K562 (cell line): ENCODE measurements at regions not wholly inside any gene's neighbourhood (a gene's known extent, or its start where the extent isn't known, plus 50 kb on each side); places are given as distances from the start of the nearest gene placed in this dataset.
"Not testable (repeated sequence)": the region's sequence is repeated elsewhere in the genome, so short reads cannot be mapped to it uniquely, and the experiment has no call there.

Experiments
- ATAC-seq: fragments of 200-7000 bp; cut with Tn5 transposase; 3 replicates; pipeline ENCODE4 v1.9.1; 2020; ENCODE audit warnings: moderate library complexity
- BruUV-seq: library from RNA; stranded (reverse); fragments of 400-500 nt; replicated peaks from 2 replicates; lab custom pipeline; 2021; lab: Mats Ljungman, UMichigan
- CTCF ChIA-PET: fragments of 300-600 bp; formaldehyde crosslinking; extraction: SDS; loops from one replicate; lab custom pipeline; 2021; ENCODE audit warnings: low intra/inter-chr PET ratio; lab: Yijun Ruan, JAX
- POLR2A ChIA-PET: fragments of 300-600, 350-650 bp; sonication (Branson Sonifier 250); formaldehyde crosslinking; extraction: SDS; loops from one replicate; lab custom pipeline; 2021; ENCODE audit warnings: antibody characterized with exemption, inconsistent platforms; lab: Yijun Ruan, JAX
- DNase-seq, 4 experiments: peaks; one replicate each; pipeline versions ENCODE4 v3.0.0 to v3.0.0-alpha.2; 2011 to 2018; ENCODE audit warnings: low spot score in 3 of 4, mixed read lengths in 3 of 4; ENCODE audit errors: extremely low read depth in 1 of 4
- FAIRE-seq: peaks from 2 replicates; lab custom pipeline; 2011; peaks lifted over from hg19 to GRCh38; lab: Jason Lieb, UNC
- H2AFZ ChIP-seq: 2 replicates; pipeline ENCODE4 v1.6.0; 2011; ENCODE audit warnings: low read depth, low read length, control low read depth, inconsistent platforms
- H3K27ac ChIP-seq: fragments of 200-600 bp; 3 replicates; pipeline ENCODE4 v1.8.0; 2011; ENCODE audit warnings: low read depth, mild to moderate bottlenecking, control low read depth, inconsistent platforms, low read length, moderate library complexity, mixed read lengths; ENCODE audit errors: extremely low read depth
- H3K27me3 ChIP-seq, 2 experiments: fragments of 300-600 bp in 1 of 2; 2 replicates in 1 of 2; 3 replicates in 1 of 2; pipeline versions ENCODE4 v1.6.0 to v1.8.0; 2011; ENCODE audit warnings: inconsistent platforms in 2 of 2, low read length in 2 of 2, mild to moderate bottlenecking in 1 of 2, mixed read lengths in 1 of 2, moderate library complexity in 1 of 2; ENCODE audit not compliant: control insufficient read depth in 2 of 2, insufficient read depth in 2 of 2
- H3K36me3 ChIP-seq: fragments of 300-600 bp; 3 replicates; pipeline ENCODE4 v1.8.0; 2011; ENCODE audit warnings: mild to moderate bottlenecking, low read length, inconsistent platforms; ENCODE audit not compliant: control insufficient read depth, insufficient read depth
- H3K4me1 ChIP-seq, 2 experiments: fragments of 200-600 bp in 1 of 2; replicated peaks in 1 of 2; 2 replicates in 1 of 2; 3 replicates in 1 of 2; pipeline versions ENCODE4 v1.5.1 to v1.8.0; 2011; ENCODE audit warnings: inconsistent platforms in 2 of 2, low read length in 2 of 2, mild to moderate bottlenecking in 1 of 2, mixed read lengths in 1 of 2, moderate library complexity in 1 of 2; ENCODE audit not compliant: control insufficient read depth in 2 of 2, insufficient read depth in 2 of 2
- H3K4me2 ChIP-seq: 2 replicates; pipeline ENCODE4 v1.6.1; 2011; ENCODE audit warnings: low read length, control low read depth, inconsistent platforms, mixed read lengths; ENCODE audit not compliant: insufficient read depth
- H3K4me3 ChIP-seq: fragments of 200-600 bp; sonication (generic), shearing (Covaris generic); 2 replicates; pipeline ENCODE4 v1.5.1; 2016; ENCODE audit warnings: control low read depth, inconsistent platforms
- H3K79me2 ChIP-seq: fragments of 200-600 bp; 3 replicates; pipeline ENCODE4 v1.8.0; 2011; ENCODE audit warnings: low read length, inconsistent platforms; ENCODE audit not compliant: control insufficient read depth, insufficient read depth
- H3K9ac ChIP-seq, 2 experiments: 2 replicates each; pipeline versions ENCODE4 v1.6.0 to v1.6.1; 2011; ENCODE audit warnings: low read depth in 2 of 2, low read length in 2 of 2, control low read depth in 1 of 2, inconsistent platforms in 1 of 2, mild to moderate bottlenecking in 1 of 2, mixed read lengths in 1 of 2; ENCODE audit not compliant: insufficient read depth in 1 of 2
- H3K9me1 ChIP-seq: one replicate; pipeline ENCODE4 v1.6.0; 2011; ENCODE audit warnings: inconsistent platforms, mild to moderate bottlenecking, low read length, moderate library complexity; ENCODE audit not compliant: control insufficient read depth, insufficient read depth
- H3K9me3 ChIP-seq: replicated peaks from 2 replicates; pipeline ENCODE4 v1.5.1; 2011; ENCODE audit warnings: low read depth, low read length, inconsistent platforms; ENCODE audit not compliant: control insufficient read depth, insufficient read depth
- H4K20me1 ChIP-seq: replicated peaks from 2 replicates; pipeline ENCODE4 v1.6.1; 2011; ENCODE audit warnings: low read length, inconsistent platforms, mixed read lengths; ENCODE audit not compliant: control insufficient read depth, insufficient read depth
- HEY1 ChIP-seq: fragments of 250-450 bp; sonication (Bioruptor Pico); IDR thresholded peaks from 2 replicates; pipeline ENCODE4 v1.5.0; 2020; ENCODE audit warnings: mild to moderate bottlenecking, moderate library complexity, borderline replicate concordance
- ZNF146 ChIP-seq: IDR thresholded peaks from one replicate; pipeline ENCODE4 v1.6.1; 2018; ENCODE audit warnings: missing compliant biosample characterization; ENCODE audit not compliant: unreplicated experiment
- WGBS: fragments of 100-300 bp; shearing (Covaris generic); methylation state at CpG from one replicate; pipeline ENCODE4 v1.1.6; 2016; ENCODE audit warnings: low coverage, mixed read lengths; ENCODE audit not compliant: insufficient coverage; ENCODE audit errors: missing lambda C conversion rate; 5-methylcytosine and 5-hydroxymethylcytosine counted together
- in situ Hi-C: fragments of 300-500 bp; cut with MboI; formaldehyde crosslinking; loops from 4 replicates; pipeline ENCODE4 v1.15.0; 2018; ENCODE audit warnings: inconsistent platforms, mixed read lengths
- intact Hi-C: fragments of 100-400 bp; cut with micrococcal nuclease; formaldehyde crosslinking; loops from 2 replicates; pipeline ENCODE4 v1.14.2; 2022
- TF ChIP-seq, protein P1 (sequence below), 2 experiments: fragments of 450-650 bp in 1 of 2; sonication (generic) in 1 of 2; formaldehyde crosslinking in 1 of 2; IDR thresholded peaks; 2 replicates each; pipeline versions ENCODE4 v1.7.1 to v1.9.0; 2016 to 2022; ENCODE audit warnings: inconsistent platforms in 1 of 2, mild to moderate bottlenecking in 1 of 2, missing genetic modification reagents in 1 of 2
- TF ChIP-seq, protein P2 (sequence below): fragments of 450-650 bp; formaldehyde crosslinking; IDR thresholded peaks from 2 replicates; pipeline ENCODE4 v1.4.0; 2022; ENCODE audit warnings: mild to moderate bottlenecking, moderate library complexity

DNA sequence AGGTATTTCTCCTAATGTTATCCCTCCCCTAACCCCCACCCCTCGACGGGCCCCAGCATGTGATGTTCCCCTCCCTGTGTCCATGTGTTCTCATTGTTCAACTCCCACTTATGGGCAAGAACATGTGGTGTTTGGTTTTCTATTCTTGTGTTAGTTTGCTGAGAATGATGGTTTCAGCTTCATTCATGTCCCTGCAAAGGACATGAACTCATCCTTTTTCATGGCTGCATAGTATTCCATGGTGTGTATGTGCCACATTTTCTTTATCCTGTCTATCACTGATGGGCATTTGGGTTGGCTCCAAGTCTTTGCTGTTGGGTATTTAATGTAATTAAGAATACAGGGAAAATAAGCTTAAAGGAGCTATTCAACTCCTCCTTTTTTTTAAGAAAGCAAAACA is 1030.4 kb downstream of the PCDH7 start:
- H3K36me3 ChIP-seq, H3K9me3 ChIP-seq, DNase-seq, H3K4me3 ChIP-seq, POLR2A ChIA-PET, BruUV-seq, intact Hi-C loops, CTCF ChIA-PET, H3K4me2 ChIP-seq, H3K9ac ChIP-seq, ATAC-seq, H3K27me3 ChIP-seq, H3K9me1 ChIP-seq, FAIRE-seq, H3K79me2 ChIP-seq, H3K4me1 ChIP-seq, in situ Hi-C loops, H4K20me1 ChIP-seq, H2AFZ ChIP-seq, H3K27ac ChIP-seq: not testable (repeated sequence)
- WGBS: 0% methylated on average over 2 of the region's 2 CpGs
- peak; percentile 84 for TF ChIP-seq ZNF146 (CRISPR knock-in tag)

DNA sequence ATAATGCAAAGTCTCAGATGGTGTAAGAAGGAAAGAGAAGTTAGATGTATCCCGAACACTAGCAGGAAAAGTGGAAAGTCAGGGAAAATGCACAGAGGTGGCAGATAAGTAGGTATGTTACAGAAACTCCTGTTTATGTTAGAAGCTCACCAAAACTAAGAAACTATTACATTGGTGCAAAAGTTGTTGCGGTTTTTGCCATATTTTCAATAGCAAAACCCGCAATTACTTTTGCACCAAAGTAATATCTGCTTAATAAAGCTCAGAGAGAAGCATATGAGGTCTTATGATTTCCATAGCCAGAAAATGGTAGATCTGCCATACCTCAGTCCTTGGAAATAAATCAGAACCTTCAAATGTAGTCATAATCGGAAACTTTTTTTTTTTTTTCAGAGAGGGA is 1035.6 kb downstream of the PCDH7 start:
- Histone ChIP-seq H3K27me3 (no peaks in the 10 kb centered on the region), H3K4me2 (no peak overlapping the region), H3K36me3 (no peaks in the 10 kb centered on the region), H2AFZ (no peak overlapping the region), H3K4me1 (no peaks in the 10 kb centered on the region), H3K9ac (no peak overlapping the region), H3K79me2 (no peaks in the 10 kb centered on the region), H3K9me3 (no peaks in the 10 kb centered on the region), H4K20me1 (no peaks in the 10 kb centered on the region), H3K9me1 (no peaks in the 10 kb centered on the region)
- POLR2A ChIA-PET: no interaction called here
- DNase-seq (no peak), ATAC-seq (no peak)
- in situ Hi-C loops: no loop called here
- TF ChIP-seq, protein P1, sequence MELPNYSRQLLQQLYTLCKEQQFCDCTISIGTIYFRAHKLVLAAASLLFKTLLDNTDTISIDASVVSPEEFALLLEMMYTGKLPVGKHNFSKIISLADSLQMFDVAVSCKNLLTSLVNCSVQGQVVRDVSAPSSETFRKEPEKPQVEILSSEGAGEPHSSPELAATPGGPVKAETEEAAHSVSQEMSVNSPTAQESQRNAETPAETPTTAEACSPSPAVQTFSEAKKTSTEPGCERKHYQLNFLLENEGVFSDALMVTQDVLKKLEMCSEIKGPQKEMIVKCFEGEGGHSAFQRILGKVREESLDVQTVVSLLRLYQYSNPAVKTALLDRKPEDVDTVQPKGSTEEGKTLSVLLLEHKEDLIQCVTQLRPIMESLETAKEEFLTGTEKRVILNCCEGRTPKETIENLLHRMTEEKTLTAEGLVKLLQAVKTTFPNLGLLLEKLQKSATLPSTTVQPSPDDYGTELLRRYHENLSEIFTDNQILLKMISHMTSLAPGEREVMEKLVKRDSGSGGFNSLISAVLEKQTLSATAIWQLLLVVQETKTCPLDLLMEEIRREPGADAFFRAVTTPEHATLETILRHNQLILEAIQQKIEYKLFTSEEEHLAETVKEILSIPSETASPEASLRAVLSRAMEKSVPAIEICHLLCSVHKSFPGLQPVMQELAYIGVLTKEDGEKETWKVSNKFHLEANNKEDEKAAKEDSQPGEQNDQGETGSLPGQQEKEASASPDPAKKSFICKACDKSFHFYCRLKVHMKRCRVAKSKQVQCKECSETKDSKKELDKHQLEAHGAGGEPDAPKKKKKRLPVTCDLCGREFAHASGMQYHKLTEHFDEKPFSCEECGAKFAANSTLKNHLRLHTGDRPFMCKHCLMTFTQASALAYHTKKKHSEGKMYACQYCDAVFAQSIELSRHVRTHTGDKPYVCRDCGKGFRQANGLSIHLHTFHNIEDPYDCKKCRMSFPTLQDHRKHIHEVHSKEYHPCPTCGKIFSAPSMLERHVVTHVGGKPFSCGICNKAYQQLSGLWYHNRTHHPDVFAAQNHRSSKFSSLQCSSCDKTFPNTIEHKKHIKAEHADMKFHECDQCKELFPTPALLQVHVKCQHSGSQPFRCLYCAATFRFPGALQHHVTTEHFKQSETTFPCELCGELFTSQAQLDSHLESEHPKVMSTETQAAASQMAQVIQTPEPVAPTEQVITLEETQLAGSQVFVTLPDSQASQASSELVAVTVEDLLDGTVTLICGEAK (IDR thresholded peaks at IDR 0.05): peak; percentile 62
- TF ChIP-seq, protein P1 (CRISPR knock-in tag; IDR thresholded peaks at IDR 0.05): no peak
- TF ChIP-seq, protein P2, sequence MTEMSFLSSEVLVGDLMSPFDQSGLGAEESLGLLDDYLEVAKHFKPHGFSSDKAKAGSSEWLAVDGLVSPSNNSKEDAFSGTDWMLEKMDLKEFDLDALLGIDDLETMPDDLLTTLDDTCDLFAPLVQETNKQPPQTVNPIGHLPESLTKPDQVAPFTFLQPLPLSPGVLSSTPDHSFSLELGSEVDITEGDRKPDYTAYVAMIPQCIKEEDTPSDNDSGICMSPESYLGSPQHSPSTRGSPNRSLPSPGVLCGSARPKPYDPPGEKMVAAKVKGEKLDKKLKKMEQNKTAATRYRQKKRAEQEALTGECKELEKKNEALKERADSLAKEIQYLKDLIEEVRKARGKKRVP (CRISPR knock-in tag): no peak
- TF ChIP-seq HEY1 (CRISPR knock-in tag): no peak
- TF ChIP-seq, all 486 proteins: peak for 1
- WGBS: 0% methylated on average over 4 of the region's 4 CpGs
- CTCF ChIA-PET: no interaction called here
- H3K27ac ChIP-seq: no peak overlapping the region
- no peak for FAIRE-seq
- intact Hi-C loops: no loop called here
- no peak overlapping the region for H3K4me3 ChIP-seq
- no TSS peak for BruUV-seq
